ENCODE measurements at regions not wholly inside any gene's neighbourhood (a gene's known extent, or its start where the extent isn't known, plus 50 kb on each side); places are given as distances from the start of the nearest gene placed in this dataset. TPM values are rescaled to one million over a fixed set of nuclear protein-coding genes. Genes with fewer than 3 reads are reported as not detected.

GRCh38 chr20:9018346-9018745, 50.5 kb upstream of the PLCB4 start:
- TF ChIP-seq MYC (IDR thresholded peaks at IDR 0.05; ENCODE audit: low read depth, low read length) (no peak), MAX (IDR thresholded peaks at IDR 0.05; ENCODE audit: insufficient read depth, insufficient read length) (no peak), POLR2AphosphoS5 (IDR thresholded peaks at IDR 0.05; ENCODE audit: insufficient read depth, low read depth, low read length) (no peak), CTCF (IDR thresholded peaks at IDR 0.05; ENCODE audit: extremely low read depth in 1 of 2, insufficient read depth in 1 of 2, low read depth in 1 of 2, low read length in 2 of 2) (no peak), FOS (IDR thresholded peaks at IDR 0.05; ENCODE audit: borderline replicate concordance, insufficient read depth, low read length) (no peak), JUN (IDR thresholded peaks at IDR 0.05; ENCODE audit: borderline replicate concordance, insufficient read depth, insufficient read length, low read depth) (no peak), GATA2 (IDR thresholded peaks at IDR 0.05; ENCODE audit: insufficient read depth, insufficient read length, low read depth, low read length) (no peak), EZH2 (IDR thresholded peaks at IDR 0.05; ENCODE audit: borderline replicate concordance, low read depth, low read length, severe bottlenecking) (no peak), POLR2A (IDR thresholded peaks at IDR 0.05; ENCODE audit: low read depth, low read length) (no peak)
- Histone ChIP-seq H3K4me2 (ENCODE audit: insufficient read depth, low read length) (no peak overlapping the region), H3K9me3 (replicated peaks; ENCODE audit: control insufficient read depth, insufficient read depth, low read length) (no peaks in the 10 kb centered on the region), H3K27ac (ENCODE audit: insufficient read depth, low read depth, low read length) (no peak overlapping the region), H3K36me3 (ENCODE audit: control insufficient read depth in 2 of 2, extremely low read depth in 1 of 2, insufficient read depth in 2 of 2, low read length in 2 of 2) (no peaks in the 10 kb centered on the region), H3K79me2 (ENCODE audit: control insufficient read depth, insufficient read depth, low read length) (no peaks in the 10 kb centered on the region), H3K9me1 (replicated peaks; ENCODE audit: control insufficient read depth, extremely low read depth, insufficient read depth, low read length) (no peaks in the 10 kb centered on the region), H3K4me3 (replicated peaks in 1 of 3; ENCODE audit: insufficient read depth in 1 of 3, low read depth in 1 of 3, low read length in 3 of 3) (no peak overlapping the region), H2AFZ (ENCODE audit: low read depth, low read length) (no peak overlapping the region), H4K20me1 (replicated peaks; ENCODE audit: control insufficient read depth, extremely low read depth, insufficient read depth, low read length) (no peaks in the 10 kb centered on the region), H3K4me1 (ENCODE audit: control insufficient read depth, extremely low read depth, insufficient read depth, low read length) (no peaks in the 10 kb centered on the region), H3K9ac (replicated peaks; ENCODE audit: extremely low read depth, insufficient read depth, low read length) (no peak overlapping the region), H3K27me3 (ENCODE audit: control insufficient read depth in 2 of 2, insufficient read depth in 2 of 2, low read length in 2 of 2) (no peaks in the 10 kb centered on the region)
- BruUV-seq (replicated peaks): no TSS peak
- dilution Hi-C loops (cut with MboI; ENCODE audit: extremely low pct_ligation_motif_present, low sequenced_read_pairs): no loop called here
- intact Hi-C loops (cut with micrococcal nuclease): no loop called here
- CTCF ChIA-PET: interaction anchor here (1.1 kb wide), 1 partner anchor 24 kb away, joined by 3 read pairs; no protein-coding TSS in a partner anchor
- DNase-seq (ENCODE audit: low read depth, low spot score) (no peak), FAIRE-seq (no peak)
- POLR2A ChIA-PET: no interaction called here

Small RNAs in the stretch of these regions (small RNA-seq; reads per million reads assigned to genes)
- not detected for gene RF00017 (ENCODE audit: insufficient read depth, insufficient read length, low read depth, low replicate concordance)
